MG63 (cell line): ENCODE measurements at regions not wholly inside any gene's neighbourhood (a gene's known extent, or its start where the extent isn't known, plus 50 kb on each side); places are given as distances from the start of the nearest gene placed in this dataset.

Experiments used
- DNase-seq: peaks from one replicate; pipeline ENCODE4 v3.0.0-alpha.2; 2020
- H3K27me3 ChIP-seq: fragments of 250-450 bp; sonication (Bioruptor Pico); 2 replicates; pipeline ENCODE4 v1.5.1; 2020; ENCODE audit warnings: mild to moderate bottlenecking, moderate library complexity
- H3K36me3 ChIP-seq: fragments of 250-450 bp; sonication (Bioruptor Pico); 2 replicates; pipeline ENCODE4 v1.5.1; 2020; ENCODE audit warnings: mild to moderate bottlenecking, moderate library complexity
- H3K4me3 ChIP-seq: fragments of 250-450 bp; sonication (Bioruptor Pico); 2 replicates; pipeline ENCODE4 v1.5.1; 2020; ENCODE audit warnings: mild to moderate bottlenecking, moderate library complexity
- H3K9me3 ChIP-seq: fragments of 250-450 bp; sonication (Bioruptor Pico); 2 replicates; pipeline ENCODE4 v1.5.1; 2020; ENCODE audit warnings: mild to moderate bottlenecking, moderate library complexity

GRCh38 chr10:105342606-105343005, 701.5 kb downstream of the SORCS3 start:
- DNase-seq = no peak
- Histone ChIP-seq H3K27me3 (no peaks in the 10 kb centered on the region), H3K9me3 (no peaks in the 10 kb centered on the region), H3K36me3 (no peaks in the 10 kb centered on the region), H3K4me3 (no peak overlapping the region)

GRCh38 chr10:105339669-105340068, 698.6 kb downstream of the SORCS3 start:
- H3K4me3 ChIP-seq = no peak overlapping the region
- DNase-seq = no peak
- no peaks in the 10 kb centered on the region for H3K27me3 ChIP-seq
- no peaks in the 10 kb centered on the region for H3K36me3 ChIP-seq
- no peaks in the 10 kb centered on the region for H3K9me3 ChIP-seq

- no peaks in the 10 kb centered on the region for H3K27me3 ChIP-seq
- H3K9me3 ChIP-seq = no peaks in the 10 kb centered on the region
- no peaks in the 10 kb centered on the region for H3K36me3 ChIP-seq
- no peak for DNase-seq
- no peak overlapping the region for H3K4me3 ChIP-seq
Measured at GRCh38 chr10:105328503-105329133, 687.5 kb downstream of the SORCS3 start.
